IMR-90 (cell line): ENCODE measurements at regions not wholly inside any gene's neighbourhood (a gene's known extent, or its start where the extent isn't known, plus 50 kb on each side); places are given as distances from the start of the nearest gene placed in this dataset.

Experiments used
- BHLHE40 ChIP-seq: fragments of 150-350 bp; IDR thresholded peaks from 2 replicates; pipeline ENCODE4 v1.6.1; 2016; ENCODE audit warnings: mild to moderate bottlenecking, low read depth, low read length
- CEBPB ChIP-seq: IDR thresholded peaks from 2 replicates; pipeline ENCODE4 v1.6.1; 2012; ENCODE audit warnings: low read depth, low read length, improper control_type of control experiment
- CHD1 ChIP-seq: IDR thresholded peaks from 2 replicates; pipeline ENCODE4 v1.6.1; 2012; ENCODE audit warnings: low read depth, low read length, improper control_type of control experiment
- CTCF ChIP-seq: conservative IDR thresholded peaks from 2 replicates; pipeline ENCODE4 v1.5.1; 2012; ENCODE audit warnings: mild to moderate bottlenecking, low read depth, low read length, improper control_type of control experiment
- MAFK ChIP-seq: IDR thresholded peaks from 2 replicates; pipeline ENCODE4 v1.6.1; 2012; ENCODE audit warnings: low read depth, low read length, improper control_type of control experiment
- MXI1 ChIP-seq: IDR thresholded peaks from 2 replicates; pipeline ENCODE4 v1.6.1; 2012; ENCODE audit warnings: low read depth, mild to moderate bottlenecking, low read length, moderate library complexity, borderline replicate concordance
- POLR2A ChIP-seq: IDR thresholded peaks from 2 replicates; pipeline ENCODE4 v1.6.1; 2012; ENCODE audit warnings: mild to moderate bottlenecking, low read depth, low read length
- RAD21 ChIP-seq: IDR thresholded peaks from 2 replicates; pipeline ENCODE4 v1.6.1; 2012; ENCODE audit warnings: low read length, improper control_type of control experiment
- RFX5 ChIP-seq: IDR thresholded peaks from 2 replicates; pipeline ENCODE4 v1.8.0; 2012; ENCODE audit warnings: low read depth, mild to moderate bottlenecking, low read length, moderate library complexity
- SMC3 ChIP-seq: fragments of 150-350 bp; IDR thresholded peaks from 2 replicates; pipeline ENCODE4 v1.6.1; 2016; ENCODE audit warnings: low read depth, mild to moderate bottlenecking, antibody characterized with exemption, low read length, moderate library complexity
- TF ChIP-seq, protein P1 (sequence below): fragments of 150-350 bp; IDR thresholded peaks from 2 replicates; pipeline ENCODE4 v1.6.1; 2016; ENCODE audit warnings: low read depth, mild to moderate bottlenecking, low read length, moderate library complexity, borderline replicate concordance

GRCh38 chr9:13554626-13555025, 275.1 kb upstream of the MPDZ start:
- TF ChIP-seq CTCF (no peak), POLR2A (no peak), CEBPB (no peak), CHD1 (no peak), SMC3 (no peak), RAD21 (no peak), BHLHE40 (no peak), RFX5 (no peak), MAFK (no peak), MXI1 (no peak)
- TF ChIP-seq, protein P1, sequence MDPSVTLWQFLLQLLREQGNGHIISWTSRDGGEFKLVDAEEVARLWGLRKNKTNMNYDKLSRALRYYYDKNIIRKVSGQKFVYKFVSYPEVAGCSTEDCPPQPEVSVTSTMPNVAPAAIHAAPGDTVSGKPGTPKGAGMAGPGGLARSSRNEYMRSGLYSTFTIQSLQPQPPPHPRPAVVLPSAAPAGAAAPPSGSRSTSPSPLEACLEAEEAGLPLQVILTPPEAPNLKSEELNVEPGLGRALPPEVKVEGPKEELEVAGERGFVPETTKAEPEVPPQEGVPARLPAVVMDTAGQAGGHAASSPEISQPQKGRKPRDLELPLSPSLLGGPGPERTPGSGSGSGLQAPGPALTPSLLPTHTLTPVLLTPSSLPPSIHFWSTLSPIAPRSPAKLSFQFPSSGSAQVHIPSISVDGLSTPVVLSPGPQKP, result no peak
